Mesodermal cell (in vitro differentiated cells): ENCODE measurements at regions not wholly inside any gene's neighbourhood (a gene's known extent, or its start where the extent isn't known, plus 50 kb on each side); places are given as distances from the start of the nearest gene placed in this dataset.

Experiments used
- H3K27ac ChIP-seq: 2 replicates; pipeline ENCODE4 v1.7.0; 2013; ENCODE audit warnings: mild to moderate bottlenecking, low read depth, low read length, moderate library complexity; ENCODE audit not compliant: severe bottlenecking
- H3K36me3 ChIP-seq: 2 replicates; pipeline ENCODE4 v1.7.1; 2013; ENCODE audit warnings: mild to moderate bottlenecking, low read length, moderate library complexity; ENCODE audit not compliant: control insufficient read depth, insufficient read depth
- H3K4me1 ChIP-seq: one replicate; pipeline ENCODE4 v1.7.1; 2013; ENCODE audit warnings: mild to moderate bottlenecking, low read length; ENCODE audit not compliant: insufficient read depth, control insufficient read depth, poor library complexity, severe bottlenecking
- H3K4me3 ChIP-seq: 2 replicates; pipeline ENCODE4 v1.7.0; 2013; ENCODE audit warnings: low read length, control low read depth, mild to moderate bottlenecking; ENCODE audit not compliant: insufficient read depth, poor library complexity, severe bottlenecking; ENCODE audit errors: extremely low read depth
- H3K9me3 ChIP-seq: 2 replicates; pipeline ENCODE4 v1.7.1; 2013; ENCODE audit warnings: mild to moderate bottlenecking, low read length, moderate library complexity; ENCODE audit not compliant: control insufficient read depth
- WGBS, 2 experiments: methylation state at CpG; one replicate each; pipeline ENCODE4 v1.1.5; 2013; ENCODE audit warnings: missing lambda C conversion rate in 2 of 2; ENCODE audit not compliant: insufficient coverage in 2 of 2; 5-methylcytosine and 5-hydroxymethylcytosine counted together

DNA sequence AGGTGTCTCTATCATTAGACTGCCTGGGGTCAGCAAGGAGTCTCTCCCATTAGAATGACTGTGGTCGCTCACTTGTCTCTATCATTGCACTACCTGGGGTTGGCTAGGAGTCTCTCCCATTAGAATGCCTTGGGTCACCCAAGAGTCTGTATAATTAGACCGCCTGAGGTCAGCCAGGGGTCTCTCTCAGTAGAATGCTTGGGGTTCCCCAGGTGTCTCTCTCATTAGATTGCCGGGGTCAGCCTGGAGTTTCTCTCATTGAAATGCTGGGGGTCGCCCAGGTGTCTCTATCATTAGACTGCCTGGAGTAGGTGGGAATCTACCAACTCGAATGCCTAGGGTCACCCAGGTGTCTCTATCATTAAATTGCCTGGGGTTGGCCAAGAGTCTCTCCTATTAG lies 2231.6 kb downstream of the TP53TG3F start:
- 58 to 59% methylated on average over 5 of the region's 5 CpGs for WGBS, 2 experiments
- peaks cover 82% of the 10 kb centered on the region for H3K9me3 ChIP-seq
- H3K4me1 ChIP-seq, result no peaks in the 10 kb centered on the region
- no peaks in the 10 kb centered on the region for H3K36me3 ChIP-seq
- no peak overlapping the region for H3K4me3 ChIP-seq
- no peak overlapping the region for H3K27ac ChIP-seq

DNA sequence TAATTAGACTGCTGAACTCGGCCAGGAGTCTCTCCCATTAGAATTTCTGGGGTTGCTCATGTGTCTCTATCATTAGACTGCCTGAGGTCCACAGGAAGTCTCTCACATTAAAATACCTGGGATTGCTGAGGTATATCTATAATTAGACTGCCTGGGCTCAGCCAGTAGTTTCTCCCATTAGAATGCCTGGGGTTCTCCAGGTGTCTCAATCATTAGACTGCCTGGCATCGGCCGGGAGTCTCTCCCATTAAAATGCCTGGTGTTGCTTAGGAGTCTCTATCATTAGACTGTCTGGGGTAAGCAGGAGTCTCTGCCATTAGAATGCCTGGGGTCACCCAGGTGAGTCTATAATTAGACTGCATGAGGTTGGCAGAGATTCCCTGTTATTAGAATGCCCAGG lies 2233.4 kb downstream of the TP53TG3F start:
- H3K9me3 ChIP-seq, result peaks cover 76% of the 10 kb centered on the region
- WGBS, 2 experiments, result 75 to 100% methylated on average over 1 to 2 of the region's 3 CpGs
- H3K4me3 ChIP-seq, result no peak overlapping the region
- H3K4me1 ChIP-seq, result no peaks in the 10 kb centered on the region
- H3K27ac ChIP-seq, result no peak overlapping the region
- no peaks in the 10 kb centered on the region for H3K36me3 ChIP-seq

DNA sequence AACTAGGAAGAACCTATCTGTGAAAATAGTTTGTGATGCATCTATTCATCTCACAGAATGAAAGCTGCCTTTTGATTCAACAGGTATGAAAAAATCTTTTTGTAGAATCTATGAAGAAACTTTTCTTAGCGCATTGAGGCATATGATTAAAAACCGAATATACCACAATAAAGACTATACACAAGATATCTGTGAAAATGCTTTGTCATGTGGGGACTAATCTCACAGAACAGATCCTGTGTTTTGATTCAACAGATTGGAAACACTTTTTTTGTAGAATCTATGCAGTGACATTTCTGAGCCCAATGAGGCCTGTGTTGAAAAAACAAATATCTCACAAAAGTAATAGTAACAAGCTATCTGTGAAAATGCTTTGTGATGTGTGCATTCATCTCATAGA lies 2247.5 kb downstream of the TP53TG3F start:
- no peak overlapping the region for H3K27ac ChIP-seq
- no peak overlapping the region for H3K4me3 ChIP-seq
- H3K9me3 ChIP-seq, result peaks cover 77% of the 10 kb centered on the region
- WGBS, 2 experiments, result no CpG with 5 or more reads among the region's 2 CpGs
- no peaks in the 10 kb centered on the region for H3K36me3 ChIP-seq
- H3K4me1 ChIP-seq, result no peaks in the 10 kb centered on the region

DNA sequence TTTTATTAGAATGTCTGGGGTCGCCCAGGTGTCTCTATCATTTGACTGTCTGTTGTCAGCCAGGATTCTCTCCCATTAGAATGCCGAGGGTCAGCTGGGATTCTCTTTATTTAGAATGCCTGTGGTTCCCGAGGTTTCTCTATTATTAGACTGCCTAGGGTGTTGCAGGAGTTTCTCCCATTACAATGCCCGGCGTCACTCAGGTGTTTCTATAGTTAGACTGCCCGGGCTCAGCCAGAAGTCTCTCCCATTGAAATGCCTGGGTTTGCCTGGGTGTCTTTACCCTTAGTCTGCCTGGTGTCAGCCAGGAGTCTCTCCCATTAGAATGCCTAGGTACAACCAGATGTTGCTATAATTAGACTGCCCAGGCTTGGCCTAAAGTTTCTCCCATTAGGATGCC lies 2252.0 kb downstream of the TP53TG3F start:
- Histone ChIP-seq H3K27ac (no peak overlapping the region), H3K4me1 (no peaks in the 10 kb centered on the region), H3K4me3 (no peak overlapping the region), H3K9me3 (peaks cover 78% of the 10 kb centered on the region), H3K36me3 (no peaks in the 10 kb centered on the region)
- 71 to 76% methylated on average over 5 of the region's 6 CpGs for WGBS, 2 experiments

DNA sequence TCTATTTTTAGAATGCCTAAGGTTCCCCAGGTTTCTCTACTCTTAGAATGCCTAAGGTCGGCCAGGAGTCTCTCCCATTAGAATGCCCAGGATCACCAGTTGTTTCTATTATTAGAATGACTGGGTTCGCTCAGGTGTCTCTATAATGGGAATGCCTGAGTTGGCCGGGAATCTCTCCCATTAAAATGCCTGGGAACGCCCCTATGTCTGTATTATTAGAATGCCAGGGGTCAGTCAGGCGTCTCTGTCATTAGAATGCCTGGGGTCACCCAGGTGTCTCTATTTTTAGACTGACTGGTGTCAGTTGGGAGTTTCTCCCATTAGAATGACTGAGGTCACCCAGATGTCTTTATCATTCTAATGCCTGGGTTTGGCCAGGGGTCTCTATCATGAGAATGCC lies 2252.5 kb downstream of the TP53TG3F start:
- Histone ChIP-seq H3K27ac (no peak overlapping the region), H3K4me1 (no peaks in the 10 kb centered on the region), H3K36me3 (no peaks in the 10 kb centered on the region), H3K4me3 (no peak overlapping the region), H3K9me3 (peaks cover 72% of the 10 kb centered on the region)
- 72% methylated on average over 3 of the region's 5 CpGs; no CpG with 5 or more reads in 1 of the 2 experiments for WGBS, 2 experiments

DNA sequence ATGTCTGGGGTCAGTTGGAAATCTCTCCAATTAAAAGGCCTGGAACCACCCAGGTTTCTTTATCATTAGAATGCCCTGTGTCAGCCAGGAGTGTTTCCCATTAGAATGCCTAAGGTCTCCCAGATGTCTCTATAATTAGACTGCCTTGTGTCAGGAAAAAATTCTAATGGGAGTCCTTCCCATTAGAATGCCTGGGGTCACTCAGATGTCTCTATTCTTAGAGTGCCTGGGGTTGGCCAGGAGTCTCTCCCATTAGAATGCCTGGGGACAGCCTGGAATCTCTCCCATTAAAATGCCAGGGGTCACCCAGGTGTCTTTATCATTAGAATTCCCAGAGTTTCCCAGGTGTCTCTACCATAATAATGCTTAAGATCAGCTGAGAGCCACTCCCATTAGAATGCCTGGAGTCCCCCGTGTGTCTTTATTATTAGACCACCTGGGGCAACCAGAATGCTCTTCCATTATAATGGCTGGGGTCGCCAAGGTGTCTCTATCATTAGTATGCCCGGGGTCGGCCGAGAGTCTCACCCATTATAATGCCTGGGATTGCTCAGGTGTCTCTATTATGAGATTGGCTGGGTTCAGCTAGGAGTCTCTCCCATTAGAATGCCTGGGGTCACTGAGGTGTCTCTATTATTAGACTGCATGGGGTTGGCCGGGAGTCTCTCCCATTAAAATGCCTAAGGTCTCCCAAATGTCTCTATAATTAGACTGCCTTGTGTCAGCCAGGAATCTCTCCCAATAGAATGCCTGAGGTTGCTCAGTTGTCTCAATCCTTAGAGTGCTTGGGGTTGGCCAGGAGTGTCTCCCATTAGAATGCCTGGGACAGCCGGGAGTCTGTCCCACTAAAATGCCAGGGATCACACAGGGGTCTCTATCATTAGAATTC lies 2254.6 kb downstream of the TP53TG3F start:
- Histone ChIP-seq H3K36me3 (no peaks in the 10 kb centered on the region), H3K9me3 (peaks cover 62% of the 10 kb centered on the region), H3K4me3 (no peak overlapping the region), H3K27ac (no peak overlapping the region), H3K4me1 (no peaks in the 10 kb centered on the region)
- 84 to 85% methylated on average over 6 of the region's 7 CpGs for WGBS, 2 experiments

DNA sequence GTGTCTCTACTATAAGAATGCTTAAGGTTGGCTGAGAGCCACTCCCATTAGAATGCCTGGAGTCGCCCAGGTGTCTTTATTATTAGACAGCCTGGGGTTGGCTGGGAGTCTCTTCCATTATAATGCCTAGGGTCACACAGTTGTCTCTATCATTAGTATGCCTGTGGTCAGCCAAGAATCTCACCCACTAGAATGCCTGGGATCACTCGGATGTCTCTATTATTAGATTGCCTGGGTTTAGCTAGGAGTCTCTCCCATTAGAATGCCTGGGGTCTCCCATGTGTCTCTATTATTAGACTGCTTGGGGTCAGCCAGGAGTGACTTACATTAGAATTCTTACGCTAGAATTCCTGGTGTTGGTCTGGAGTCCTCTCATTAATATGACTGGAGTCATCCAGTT lies 2255.3 kb downstream of the TP53TG3F start:
- Histone ChIP-seq H3K36me3 (no peaks in the 10 kb centered on the region), H3K4me3 (no peak overlapping the region), H3K4me1 (no peaks in the 10 kb centered on the region), H3K9me3 (peaks cover 56% of the 10 kb centered on the region), H3K27ac (no peak overlapping the region)
- WGBS, 2 experiments, result 76 to 80% methylated on average over 2 of the region's 3 CpGs

DNA sequence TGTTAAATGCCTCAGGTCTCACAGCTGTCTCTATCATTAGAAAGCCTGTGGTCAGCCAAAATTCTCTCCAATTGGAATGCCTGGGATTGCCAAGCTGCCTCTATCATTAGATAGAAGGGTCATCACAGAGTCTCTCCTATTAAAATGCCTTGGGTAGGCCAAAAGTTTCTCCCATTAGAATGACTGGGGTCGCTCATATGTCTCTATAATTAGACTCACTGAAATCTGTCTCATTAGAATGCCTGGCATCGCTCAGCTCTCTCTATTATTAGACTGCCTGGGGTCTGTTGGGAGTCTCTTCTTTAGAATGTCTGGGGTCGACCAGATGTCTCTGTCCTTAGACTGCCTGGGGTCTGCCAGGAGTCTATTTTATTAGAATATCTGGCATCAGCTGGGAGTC lies 2265.1 kb downstream of the TP53TG3F start:
- Histone ChIP-seq H3K4me3 (no peak overlapping the region), H3K36me3 (no peaks in the 10 kb centered on the region), H3K9me3 (peaks cover 83% of the 10 kb centered on the region), H3K27ac (no peak overlapping the region), H3K4me1 (no peaks in the 10 kb centered on the region)
- 47% methylated on average over 3 of the region's 3 CpGs; no CpG with 5 or more reads in 1 of the 2 experiments for WGBS, 2 experiments

DNA sequence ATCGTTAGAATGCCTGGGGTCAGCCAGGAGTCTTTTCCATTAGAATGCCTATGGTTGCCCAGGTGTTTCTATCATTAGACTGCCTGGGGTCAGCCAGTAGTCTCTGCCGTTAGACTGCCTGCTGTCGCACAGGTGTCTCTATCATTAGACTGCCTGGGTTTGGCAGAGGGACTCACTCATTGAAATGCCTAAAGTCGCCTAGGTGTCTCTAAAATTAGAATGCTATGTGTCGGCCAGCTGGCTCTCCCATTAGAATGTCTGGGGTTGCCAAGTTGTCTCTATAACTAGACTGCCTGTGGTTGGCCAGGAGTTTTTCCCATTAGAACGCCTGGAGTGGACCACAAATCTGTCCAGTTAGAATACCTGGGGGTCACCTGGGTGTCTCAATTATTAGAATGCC lies 2266.5 kb downstream of the TP53TG3F start:
- Histone ChIP-seq H3K4me3 (no peak overlapping the region), H3K36me3 (no peaks in the 10 kb centered on the region), H3K9me3 (peaks cover 90% of the 10 kb centered on the region), H3K4me1 (no peaks in the 10 kb centered on the region), H3K27ac (no peak overlapping the region)
- WGBS, 2 experiments, result 68 to 83% methylated on average over 5 to 6 of the region's 6 CpGs

DNA sequence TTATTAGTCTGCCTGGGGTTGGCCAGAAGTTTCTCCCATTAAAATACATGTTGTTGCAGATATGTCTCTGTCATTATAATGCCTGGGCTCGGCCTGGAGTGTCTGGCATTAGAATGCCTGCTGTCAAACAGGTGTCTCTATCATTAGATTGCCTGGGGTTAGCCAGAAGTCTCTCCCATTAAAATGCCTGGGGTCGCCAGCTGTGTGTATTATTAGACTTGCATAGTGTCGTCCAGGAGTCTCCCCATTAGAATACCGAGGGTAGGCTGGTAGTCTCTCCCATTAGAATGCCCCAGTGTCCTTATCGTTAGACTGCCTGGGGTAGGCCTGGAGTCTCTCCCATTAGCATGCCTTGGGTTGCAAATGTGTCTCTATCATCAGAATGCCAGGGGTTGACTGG lies 2270.8 kb downstream of the TP53TG3F start:
- H3K9me3 ChIP-seq, result peaks cover 90% of the 10 kb centered on the region
- no peaks in the 10 kb centered on the region for H3K4me1 ChIP-seq
- no peaks in the 10 kb centered on the region for H3K36me3 ChIP-seq
- H3K4me3 ChIP-seq, result no peak overlapping the region
- no peak overlapping the region for H3K27ac ChIP-seq
- 36 to 45% methylated on average over 4 to 5 of the region's 5 CpGs for WGBS, 2 experiments

DNA sequence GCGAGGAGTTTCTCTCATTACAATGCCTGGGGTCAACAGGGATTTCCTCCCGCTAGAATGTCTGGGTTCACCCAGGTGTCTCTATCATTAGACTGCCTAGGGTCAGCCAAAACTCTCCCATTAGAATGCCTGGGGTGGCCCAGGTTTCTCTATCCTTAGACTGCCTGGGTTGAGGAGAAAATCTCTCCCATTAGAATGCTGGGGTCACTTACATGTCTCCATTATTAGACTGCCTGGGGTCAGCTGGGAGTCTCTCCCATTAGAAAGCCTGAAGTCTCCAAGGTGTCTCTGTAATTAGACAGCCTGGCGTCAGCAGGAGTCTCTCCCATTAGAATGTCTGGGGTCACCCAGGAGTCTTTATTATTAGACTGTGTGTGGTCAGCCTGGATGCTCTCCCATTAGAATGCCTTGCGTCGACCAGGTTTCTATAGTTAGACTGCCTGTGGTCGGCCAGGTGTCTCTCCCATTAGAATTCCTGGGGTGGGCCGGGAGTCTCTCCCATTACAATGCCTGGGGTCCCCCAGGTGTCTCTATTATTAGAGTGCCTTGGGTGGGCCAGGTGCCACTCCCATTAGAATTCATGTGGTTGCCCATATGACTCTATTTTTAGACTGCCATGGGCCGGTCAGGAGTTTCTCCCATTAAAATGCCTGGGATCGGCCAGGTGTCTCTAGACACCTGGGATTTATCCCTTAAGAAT lies 2272.1 kb downstream of the TP53TG3F start:
- Histone ChIP-seq H3K36me3 (no peaks in the 10 kb centered on the region), H3K4me1 (no peaks in the 10 kb centered on the region), H3K9me3 (peaks cover 85% of the 10 kb centered on the region), H3K27ac (no peak overlapping the region), H3K4me3 (no peak overlapping the region)
- 75 to 76% methylated on average over 6 to 8 of the region's 9 CpGs for WGBS, 2 experiments
